WTC11 (cell line): ENCODE measurements at regions not wholly inside any gene's neighbourhood (a gene's known extent, or its start where the extent isn't known, plus 50 kb on each side); places are given as distances from the start of the nearest gene placed in this dataset.

Experiments
- ATF1 ChIP-seq: sonication (generic); formaldehyde crosslinking; IDR thresholded peaks from 2 replicates; pipeline ENCODE4 v1.8.1; 2023; ENCODE audit warnings: mild to moderate bottlenecking, moderate library complexity, missing genetic modification reagents
- CREB1 ChIP-seq: sonication (generic); formaldehyde crosslinking; IDR thresholded peaks from 2 replicates; pipeline ENCODE4 v1.8.0; 2023; ENCODE audit warnings: mild to moderate bottlenecking, missing genetic modification reagents
- CTCF ChIP-seq: fragments of 200-600 bp; IDR thresholded peaks from 2 replicates; pipeline ENCODE4 v1.8.0; 2022; ENCODE audit warnings: antibody characterized with exemption
- E2F1 ChIP-seq: sonication (generic); formaldehyde crosslinking; IDR thresholded peaks from 2 replicates; pipeline ENCODE4 v1.8.0; 2022; ENCODE audit warnings: mild to moderate bottlenecking, missing genetic modification reagents
- NFE2L1 ChIP-seq: sonication (generic); formaldehyde crosslinking; IDR thresholded peaks from 2 replicates; pipeline ENCODE4 v1.8.1; 2023; ENCODE audit warnings: missing genetic modification reagents
- ZNF219 ChIP-seq: sonication (generic); formaldehyde crosslinking; IDR thresholded peaks from 2 replicates; pipeline ENCODE4 v1.8.0; 2023; ENCODE audit warnings: missing genetic modification reagents, mild to moderate bottlenecking, borderline replicate concordance

GRCh38 chr12:105846331-105846730, 292.4 kb downstream of the NUAK1 start:
- TF ChIP-seq CTCF (no peak), NFE2L1 (CRISPR knock-in tag) (no peak), ZNF219 (CRISPR knock-in tag) (no peak), CREB1 (no peak), ATF1 (CRISPR knock-in tag) (no peak), E2F1 (CRISPR knock-in tag) (no peak)
